ENCODE measurements at regions not wholly inside any gene's neighbourhood (a gene's known extent, or its start where the extent isn't known, plus 50 kb on each side); places are given as distances from the start of the nearest gene placed in this dataset.

GRCh38 chr18:47593744-47594472 is 336.6 kb downstream of the SMAD2 start:
- no peak for DNase-seq (ENCODE audit: low read depth)
- H3K4me3 ChIP-seq (replicated peaks; ENCODE audit: low read depth, low read length), result no peak overlapping the region
- no peak for TF ChIP-seq CTCF (IDR thresholded peaks at IDR 0.05; ENCODE audit: low read length, missing control alignments)

- H3K4me3 ChIP-seq (replicated peaks; ENCODE audit: low read depth, low read length), result no peak overlapping the region
- no peak for TF ChIP-seq CTCF (IDR thresholded peaks at IDR 0.05; ENCODE audit: low read length, missing control alignments)
- DNase-seq (ENCODE audit: low read depth), result no peak
Observed at GRCh38 chr18:47591429-47591828, 339.0 kb downstream of the SMAD2 start.

- no peak for TF ChIP-seq CTCF (IDR thresholded peaks at IDR 0.05; ENCODE audit: low read length, missing control alignments)
- no peak overlapping the region for H3K4me3 ChIP-seq (replicated peaks; ENCODE audit: low read depth, low read length)
- no peak for DNase-seq (ENCODE audit: low read depth)
Observed at GRCh38 chr18:47587587-47587986, 336.1 kb upstream of the SKOR2 start.

GRCh38 chr18:47586418-47587070 is 335.1 kb upstream of the SKOR2 start:
- no peak for TF ChIP-seq CTCF (IDR thresholded peaks at IDR 0.05; ENCODE audit: low read length, missing control alignments)
- no peak for DNase-seq (ENCODE audit: low read depth)
- H3K4me3 ChIP-seq (replicated peaks; ENCODE audit: low read depth, low read length), result no peak overlapping the region

GRCh38 chr18:47585914-47586313 is 334.5 kb upstream of the SKOR2 start:
- no peak for DNase-seq (ENCODE audit: low read depth)
- TF ChIP-seq CTCF (IDR thresholded peaks at IDR 0.05; ENCODE audit: low read length, missing control alignments), result no peak
- no peak overlapping the region for H3K4me3 ChIP-seq (replicated peaks; ENCODE audit: low read depth, low read length)

- TF ChIP-seq CTCF (IDR thresholded peaks at IDR 0.05; ENCODE audit: low read length, missing control alignments), result no peak
- no peak overlapping the region for H3K4me3 ChIP-seq (replicated peaks; ENCODE audit: low read depth, low read length)
- no peak for DNase-seq (ENCODE audit: low read depth)
Observed at GRCh38 chr18:47585136-47585535, 333.7 kb upstream of the SKOR2 start.

GRCh38 chr18:47582093-47582492 is 330.6 kb upstream of the SKOR2 start:
- no peak for DNase-seq (ENCODE audit: low read depth)
- H3K4me3 ChIP-seq (replicated peaks; ENCODE audit: low read depth, low read length), result no peak overlapping the region
- no peak for TF ChIP-seq CTCF (IDR thresholded peaks at IDR 0.05; ENCODE audit: low read length, missing control alignments)
